ENCODE measurements at regions not wholly inside any gene's neighbourhood (a gene's known extent, or its start where the extent isn't known, plus 50 kb on each side); places are given as distances from the start of the nearest gene placed in this dataset.

GRCh38 chr7:26515314-26515842 is 223.7 kb downstream of the SNX10 start:
- intact Hi-C loops (cut with DNase I), result no loop called here
- Histone ChIP-seq H3K27me3 (no peaks in the 10 kb centered on the region), H3K4me1 (no peaks in the 10 kb centered on the region), H3K4me3 (no peak overlapping the region), H3K27ac (no peak overlapping the region), H3K36me3 (no peaks in the 10 kb centered on the region), H3K9me3 (no peaks in the 10 kb centered on the region)
- no peak for TF ChIP-seq POLR2A (IDR thresholded peaks at IDR 0.05)
- TF ChIP-seq, protein P1, sequence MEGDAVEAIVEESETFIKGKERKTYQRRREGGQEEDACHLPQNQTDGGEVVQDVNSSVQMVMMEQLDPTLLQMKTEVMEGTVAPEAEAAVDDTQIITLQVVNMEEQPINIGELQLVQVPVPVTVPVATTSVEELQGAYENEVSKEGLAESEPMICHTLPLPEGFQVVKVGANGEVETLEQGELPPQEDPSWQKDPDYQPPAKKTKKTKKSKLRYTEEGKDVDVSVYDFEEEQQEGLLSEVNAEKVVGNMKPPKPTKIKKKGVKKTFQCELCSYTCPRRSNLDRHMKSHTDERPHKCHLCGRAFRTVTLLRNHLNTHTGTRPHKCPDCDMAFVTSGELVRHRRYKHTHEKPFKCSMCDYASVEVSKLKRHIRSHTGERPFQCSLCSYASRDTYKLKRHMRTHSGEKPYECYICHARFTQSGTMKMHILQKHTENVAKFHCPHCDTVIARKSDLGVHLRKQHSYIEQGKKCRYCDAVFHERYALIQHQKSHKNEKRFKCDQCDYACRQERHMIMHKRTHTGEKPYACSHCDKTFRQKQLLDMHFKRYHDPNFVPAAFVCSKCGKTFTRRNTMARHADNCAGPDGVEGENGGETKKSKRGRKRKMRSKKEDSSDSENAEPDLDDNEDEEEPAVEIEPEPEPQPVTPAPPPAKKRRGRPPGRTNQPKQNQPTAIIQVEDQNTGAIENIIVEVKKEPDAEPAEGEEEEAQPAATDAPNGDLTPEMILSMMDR (IDR thresholded peaks at IDR 0.05), result no peak
- TF ChIP-seq POLR2AphosphoS5 (IDR thresholded peaks at IDR 0.05; ENCODE audit: insufficient read depth in 1 of 2, low read depth in 1 of 2), result no peak
- DNase-seq (ENCODE audit: extremely low spot score in 2 of 2), result no peak

- Histone ChIP-seq H3K27me3 (no peaks in the 10 kb centered on the region), H3K9me3 (no peaks in the 10 kb centered on the region), H3K36me3 (no peaks in the 10 kb centered on the region), H3K27ac (no peak overlapping the region), H3K4me1 (no peaks in the 10 kb centered on the region), H3K4me3 (no peak overlapping the region)
- TF ChIP-seq, protein P1 (IDR thresholded peaks at IDR 0.05), result no peak
- TF ChIP-seq POLR2A (IDR thresholded peaks at IDR 0.05) (no peak), POLR2AphosphoS5 (IDR thresholded peaks at IDR 0.05; ENCODE audit: insufficient read depth in 1 of 2, low read depth in 1 of 2) (no peak)
- intact Hi-C loops (cut with DNase I), result no loop called here
- DNase-seq (ENCODE audit: extremely low spot score in 2 of 2), result no peak
Measured at GRCh38 chr7:26520483-26520882, 228.8 kb downstream of the SNX10 start.

DNA sequence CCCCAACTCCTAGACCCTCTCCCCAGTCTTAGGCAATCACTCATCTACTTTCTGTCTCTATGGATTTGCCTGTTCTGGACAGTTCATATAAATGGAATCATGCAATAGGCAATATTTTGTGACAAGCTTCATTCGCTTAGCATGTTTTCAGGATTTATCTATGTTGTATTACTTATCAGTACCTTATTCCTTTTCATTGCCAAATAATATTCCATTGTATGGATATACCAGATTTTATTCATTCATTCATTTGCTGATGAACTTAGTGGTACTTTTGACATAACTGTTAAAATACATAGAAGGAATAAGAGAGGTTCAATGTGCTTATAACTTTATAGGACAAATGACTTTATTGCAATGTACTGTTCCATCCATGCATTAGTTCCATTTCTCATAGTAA is 231.0 kb downstream of the SNX10 start:
- TF ChIP-seq POLR2AphosphoS5 (IDR thresholded peaks at IDR 0.05; ENCODE audit: insufficient read depth in 1 of 2, low read depth in 1 of 2) (no peak), POLR2A (IDR thresholded peaks at IDR 0.05) (no peak)
- TF ChIP-seq, protein P1 (IDR thresholded peaks at IDR 0.05), result no peak
- H3K4me3 ChIP-seq, result no peak overlapping the region
- H3K9me3 ChIP-seq, result no peaks in the 10 kb centered on the region
- H3K4me1 ChIP-seq, result no peaks in the 10 kb centered on the region
- no peaks in the 10 kb centered on the region for H3K27me3 ChIP-seq
- no peak overlapping the region for H3K27ac ChIP-seq
- intact Hi-C loops (cut with DNase I), result no loop called here
- H3K36me3 ChIP-seq, result no peaks in the 10 kb centered on the region
- DNase-seq (ENCODE audit: extremely low spot score in 2 of 2), result no peak

DNA sequence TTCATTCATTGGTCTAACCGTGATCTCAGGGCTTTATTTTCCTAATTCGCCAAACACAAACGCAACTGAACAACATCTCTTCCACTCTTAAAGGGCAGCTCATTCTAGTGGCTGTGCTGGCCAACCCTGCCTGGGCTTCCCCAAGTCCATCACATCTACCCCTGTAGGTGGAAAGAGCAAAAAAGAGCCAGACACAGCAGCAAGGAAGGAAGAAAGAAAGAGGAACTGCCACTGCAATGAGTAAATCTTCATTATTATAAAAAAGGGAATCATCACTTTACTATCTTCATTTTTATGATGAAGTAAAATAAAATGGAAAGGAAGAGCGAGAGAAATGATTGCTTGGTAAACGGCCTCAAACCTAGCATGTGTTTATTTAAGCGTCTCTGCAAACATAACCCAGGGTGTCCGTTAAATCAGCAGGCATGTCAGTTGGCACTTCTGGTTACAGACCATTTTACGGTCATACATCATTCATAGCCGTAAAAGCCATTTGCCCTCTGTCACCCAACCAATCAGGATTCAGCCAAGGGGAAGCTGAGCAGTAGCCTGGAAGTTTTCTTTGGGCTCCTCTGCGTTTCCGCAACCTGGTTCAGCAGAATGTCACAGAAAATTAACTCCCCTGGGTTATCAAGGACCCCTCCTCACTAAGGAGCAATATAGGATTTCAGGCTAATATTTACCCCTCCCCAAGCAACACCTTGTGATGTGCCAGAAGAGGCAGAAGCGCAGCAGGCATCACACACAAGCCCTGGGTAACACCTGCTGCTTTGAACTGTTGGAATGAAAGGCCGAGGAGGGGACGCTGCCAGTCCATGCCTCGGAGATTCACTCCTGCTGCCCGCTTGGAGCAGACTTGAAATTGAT is 234.0 kb downstream of the SNX10 start:
- DNase-seq (ENCODE audit: extremely low spot score in 2 of 2), result no peak
- Histone ChIP-seq H3K9me3 (no peaks in the 10 kb centered on the region), H3K27ac (no peak overlapping the region), H3K4me1 (no peaks in the 10 kb centered on the region), H3K36me3 (no peaks in the 10 kb centered on the region), H3K4me3 (no peak overlapping the region), H3K27me3 (no peaks in the 10 kb centered on the region)
- TF ChIP-seq POLR2AphosphoS5 (IDR thresholded peaks at IDR 0.05; ENCODE audit: insufficient read depth in 1 of 2, low read depth in 1 of 2) (no peak), POLR2A (IDR thresholded peaks at IDR 0.05) (no peak)
- TF ChIP-seq, protein P1 (IDR thresholded peaks at IDR 0.05), result no peak
- intact Hi-C loops (cut with DNase I), result no loop called here

DNA sequence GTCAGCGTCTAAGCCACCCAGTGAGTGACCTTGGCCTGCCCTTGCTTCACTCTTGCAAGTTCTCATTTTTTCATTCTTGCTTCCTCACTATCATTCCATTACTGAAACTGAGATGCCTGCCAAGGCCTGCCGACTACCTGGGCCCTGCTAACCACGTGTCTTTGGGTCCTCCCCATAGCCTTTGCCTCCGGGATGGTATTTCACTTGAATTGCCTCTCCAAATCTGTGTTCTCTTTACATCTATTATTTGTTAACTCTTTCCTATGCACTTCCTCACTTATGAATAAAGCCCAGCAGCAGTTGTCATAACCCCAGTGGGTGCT is 234.6 kb downstream of the SNX10 start:
- H3K36me3 ChIP-seq, result no peaks in the 10 kb centered on the region
- no peak for TF ChIP-seq POLR2A (IDR thresholded peaks at IDR 0.05)
- TF ChIP-seq, protein P1 (IDR thresholded peaks at IDR 0.05), result no peak
- no peak for TF ChIP-seq POLR2AphosphoS5 (IDR thresholded peaks at IDR 0.05; ENCODE audit: insufficient read depth in 1 of 2, low read depth in 1 of 2)
- H3K4me1 ChIP-seq, result no peaks in the 10 kb centered on the region
- H3K27ac ChIP-seq, result no peak overlapping the region
- no peaks in the 10 kb centered on the region for H3K27me3 ChIP-seq
- H3K4me3 ChIP-seq, result no peak overlapping the region
- no peak for DNase-seq (ENCODE audit: extremely low spot score in 2 of 2)
- intact Hi-C loops (cut with DNase I), result no loop called here
- H3K9me3 ChIP-seq, result no peaks in the 10 kb centered on the region

All from vagina (tissue), 2 donors.